ENCODE measurements at regions not wholly inside any gene's neighbourhood (a gene's known extent, or its start where the extent isn't known, plus 50 kb on each side); places are given as distances from the start of the nearest gene placed in this dataset.
"Not testable (repeated sequence)": the region's sequence is repeated elsewhere in the genome, so short reads cannot be mapped to it uniquely, and the experiment has no call there.

GRCh38 chr19:31484858-31485410 is 135.7 kb upstream of the TSHZ3 start:
- H3K27ac ChIP-seq (ENCODE audit: low read depth, low read length); H3K36me3 ChIP-seq (ENCODE audit: insufficient read depth, low read length); H3K4me1 ChIP-seq (ENCODE audit: insufficient read depth, low read length); H3K4me3 ChIP-seq (ENCODE audit: low read length); H3K9ac ChIP-seq (ENCODE audit: low read depth, low read length); H3K27me3 ChIP-seq (ENCODE audit: insufficient read depth, low read length): not testable (repeated sequence)
- WGBS: 96% methylated on average over 2 of the region's 2 CpGs
- peaks cover 24% of the 10 kb centered on the region for H3K9me3 ChIP-seq (ENCODE audit: insufficient read depth, low read depth, low read length)

GRCh38 chr19:31485472-31485871 is 136.2 kb upstream of the TSHZ3 start:
- Histone ChIP-seq H3K27ac (ENCODE audit: low read depth, low read length) (no peak overlapping the region), H3K4me1 (ENCODE audit: insufficient read depth, low read length) (no peaks in the 10 kb centered on the region), H3K36me3 (ENCODE audit: insufficient read depth, low read length) (no peaks in the 10 kb centered on the region), H3K4me3 (ENCODE audit: low read length) (no peak overlapping the region), H3K27me3 (ENCODE audit: insufficient read depth, low read length) (no peaks in the 10 kb centered on the region), H3K9ac (ENCODE audit: low read depth, low read length) (no peak overlapping the region), H3K9me3 (ENCODE audit: insufficient read depth, low read depth, low read length) (peaks cover 24% of the 10 kb centered on the region)
- 77% methylated on average over 2 of the region's 2 CpGs for WGBS

- no peaks in the 10 kb centered on the region for H3K36me3 ChIP-seq (ENCODE audit: insufficient read depth, low read length)
- no peak overlapping the region for H3K4me3 ChIP-seq (ENCODE audit: low read length)
- peaks cover 3% of the 10 kb centered on the region for H3K9me3 ChIP-seq (ENCODE audit: insufficient read depth, low read depth, low read length)
- H3K9ac ChIP-seq (ENCODE audit: low read depth, low read length): no peak overlapping the region
- no peak overlapping the region for H3K27ac ChIP-seq (ENCODE audit: low read depth, low read length)
- 94% methylated on average over 4 of the region's 4 CpGs for WGBS
- no peaks in the 10 kb centered on the region for H3K27me3 ChIP-seq (ENCODE audit: insufficient read depth, low read length)
- no peaks in the 10 kb centered on the region for H3K4me1 ChIP-seq (ENCODE audit: insufficient read depth, low read length)
Measured at GRCh38 chr19:31491242-31491641, 142.0 kb upstream of the TSHZ3 start.

- H3K9ac ChIP-seq (ENCODE audit: low read depth, low read length): no peak overlapping the region
- no peaks in the 10 kb centered on the region for H3K4me1 ChIP-seq (ENCODE audit: insufficient read depth, low read length)
- no peak overlapping the region for H3K27ac ChIP-seq (ENCODE audit: low read depth, low read length)
- no peaks in the 10 kb centered on the region for H3K9me3 ChIP-seq (ENCODE audit: insufficient read depth, low read depth, low read length)
- WGBS: 83% methylated on average over 3 of the region's 3 CpGs
- H3K36me3 ChIP-seq (ENCODE audit: insufficient read depth, low read length): no peaks in the 10 kb centered on the region
- H3K4me3 ChIP-seq (ENCODE audit: low read length): no peak overlapping the region
- H3K27me3 ChIP-seq (ENCODE audit: insufficient read depth, low read length): no peaks in the 10 kb centered on the region
Measured at GRCh38 chr19:31492050-31492449, 142.8 kb upstream of the TSHZ3 start.

GRCh38 chr19:31496076-31496475 is 146.8 kb upstream of the TSHZ3 start:
- no peaks in the 10 kb centered on the region for H3K36me3 ChIP-seq (ENCODE audit: insufficient read depth, low read length)
- WGBS: 94% methylated on average over 13 of the region's 13 CpGs
- no peaks in the 10 kb centered on the region for H3K27me3 ChIP-seq (ENCODE audit: insufficient read depth, low read length)
- H3K27ac ChIP-seq (ENCODE audit: low read depth, low read length): no peak overlapping the region
- no peaks in the 10 kb centered on the region for H3K4me1 ChIP-seq (ENCODE audit: insufficient read depth, low read length)
- H3K9me3 ChIP-seq (ENCODE audit: insufficient read depth, low read depth, low read length): no peaks in the 10 kb centered on the region
- H3K4me3 ChIP-seq (ENCODE audit: low read length): no peak overlapping the region
- no peak overlapping the region for H3K9ac ChIP-seq (ENCODE audit: low read depth, low read length)

- H3K27me3 ChIP-seq (ENCODE audit: insufficient read depth, low read length): no peaks in the 10 kb centered on the region
- no peak overlapping the region for H3K27ac ChIP-seq (ENCODE audit: low read depth, low read length)
- no peaks in the 10 kb centered on the region for H3K36me3 ChIP-seq (ENCODE audit: insufficient read depth, low read length)
- H3K9me3 ChIP-seq (ENCODE audit: insufficient read depth, low read depth, low read length): no peaks in the 10 kb centered on the region
- no peak overlapping the region for H3K9ac ChIP-seq (ENCODE audit: low read depth, low read length)
- 93% methylated on average over 2 of the region's 2 CpGs for WGBS
- no peaks in the 10 kb centered on the region for H3K4me1 ChIP-seq (ENCODE audit: insufficient read depth, low read length)
- H3K4me3 ChIP-seq (ENCODE audit: low read length): no peak overlapping the region
Measured at GRCh38 chr19:31497709-31498108, 148.5 kb upstream of the TSHZ3 start.

- Histone ChIP-seq H3K36me3 (ENCODE audit: insufficient read depth, low read length) (no peaks in the 10 kb centered on the region), H3K27me3 (ENCODE audit: insufficient read depth, low read length) (no peaks in the 10 kb centered on the region), H3K27ac (ENCODE audit: low read depth, low read length) (no peak overlapping the region), H3K4me3 (ENCODE audit: low read length) (no peak overlapping the region), H3K4me1 (ENCODE audit: insufficient read depth, low read length) (no peaks in the 10 kb centered on the region), H3K9me3 (ENCODE audit: insufficient read depth, low read depth, low read length) (no peaks in the 10 kb centered on the region), H3K9ac (ENCODE audit: low read depth, low read length) (no peak overlapping the region)
- 95% methylated on average over 3 of the region's 3 CpGs for WGBS
Measured at GRCh38 chr19:31498781-31499180, 149.5 kb upstream of the TSHZ3 start.

- Histone ChIP-seq H3K9ac (ENCODE audit: low read depth, low read length) (no peak overlapping the region), H3K4me3 (ENCODE audit: low read length) (no peak overlapping the region), H3K9me3 (ENCODE audit: insufficient read depth, low read depth, low read length) (no peaks in the 10 kb centered on the region), H3K27me3 (ENCODE audit: insufficient read depth, low read length) (no peaks in the 10 kb centered on the region), H3K4me1 (ENCODE audit: insufficient read depth, low read length) (no peaks in the 10 kb centered on the region), H3K36me3 (ENCODE audit: insufficient read depth, low read length) (no peaks in the 10 kb centered on the region), H3K27ac (ENCODE audit: low read depth, low read length) (no peak overlapping the region)
- WGBS: 89% methylated on average over 8 of the region's 8 CpGs
Measured at GRCh38 chr19:31499281-31500196, 150.3 kb upstream of the TSHZ3 start.

GRCh38 chr19:31500197-31500830 is 151.1 kb upstream of the TSHZ3 start:
- Histone ChIP-seq H3K9ac (ENCODE audit: low read depth, low read length) (no peak overlapping the region), H3K4me3 (ENCODE audit: low read length) (no peak overlapping the region), H3K27me3 (ENCODE audit: insufficient read depth, low read length) (no peaks in the 10 kb centered on the region), H3K4me1 (ENCODE audit: insufficient read depth, low read length) (no peaks in the 10 kb centered on the region), H3K9me3 (ENCODE audit: insufficient read depth, low read depth, low read length) (no peaks in the 10 kb centered on the region), H3K27ac (ENCODE audit: low read depth, low read length) (no peak overlapping the region), H3K36me3 (ENCODE audit: insufficient read depth, low read length) (no peaks in the 10 kb centered on the region)
- WGBS: 95% methylated on average over 8 of the region's 8 CpGs

- H3K9me3 ChIP-seq (ENCODE audit: insufficient read depth, low read depth, low read length): no peaks in the 10 kb centered on the region
- no peaks in the 10 kb centered on the region for H3K36me3 ChIP-seq (ENCODE audit: insufficient read depth, low read length)
- H3K27me3 ChIP-seq (ENCODE audit: insufficient read depth, low read length): no peaks in the 10 kb centered on the region
- H3K4me3 ChIP-seq (ENCODE audit: low read length): no peak overlapping the region
- no peak overlapping the region for H3K9ac ChIP-seq (ENCODE audit: low read depth, low read length)
- WGBS: 94% methylated on average over 11 of the region's 11 CpGs
- no peaks in the 10 kb centered on the region for H3K4me1 ChIP-seq (ENCODE audit: insufficient read depth, low read length)
- H3K27ac ChIP-seq (ENCODE audit: low read depth, low read length): no peak overlapping the region
Measured at GRCh38 chr19:31500946-31501345, 151.7 kb upstream of the TSHZ3 start.

- Histone ChIP-seq H3K4me3 (ENCODE audit: low read length) (no peak overlapping the region), H3K9me3 (ENCODE audit: insufficient read depth, low read depth, low read length) (no peaks in the 10 kb centered on the region), H3K9ac (ENCODE audit: low read depth, low read length) (no peak overlapping the region), H3K4me1 (ENCODE audit: insufficient read depth, low read length) (no peaks in the 10 kb centered on the region), H3K36me3 (ENCODE audit: insufficient read depth, low read length) (no peaks in the 10 kb centered on the region), H3K27ac (ENCODE audit: low read depth, low read length) (no peak overlapping the region), H3K27me3 (ENCODE audit: insufficient read depth, low read length) (no peaks in the 10 kb centered on the region)
- 100% methylated on average over 3 of the region's 4 CpGs for WGBS
Measured at GRCh38 chr19:31501427-31502195, 152.4 kb upstream of the TSHZ3 start.
